ENCODE measurements at regions not wholly inside any gene's neighbourhood (a gene's known extent, or its start where the extent isn't known, plus 50 kb on each side); places are given as distances from the start of the nearest gene placed in this dataset.

GRCh38 chr2:239893236-239893515, 132.0 kb downstream of the NDUFA10 start:
- TF ChIP-seq, protein P1, sequence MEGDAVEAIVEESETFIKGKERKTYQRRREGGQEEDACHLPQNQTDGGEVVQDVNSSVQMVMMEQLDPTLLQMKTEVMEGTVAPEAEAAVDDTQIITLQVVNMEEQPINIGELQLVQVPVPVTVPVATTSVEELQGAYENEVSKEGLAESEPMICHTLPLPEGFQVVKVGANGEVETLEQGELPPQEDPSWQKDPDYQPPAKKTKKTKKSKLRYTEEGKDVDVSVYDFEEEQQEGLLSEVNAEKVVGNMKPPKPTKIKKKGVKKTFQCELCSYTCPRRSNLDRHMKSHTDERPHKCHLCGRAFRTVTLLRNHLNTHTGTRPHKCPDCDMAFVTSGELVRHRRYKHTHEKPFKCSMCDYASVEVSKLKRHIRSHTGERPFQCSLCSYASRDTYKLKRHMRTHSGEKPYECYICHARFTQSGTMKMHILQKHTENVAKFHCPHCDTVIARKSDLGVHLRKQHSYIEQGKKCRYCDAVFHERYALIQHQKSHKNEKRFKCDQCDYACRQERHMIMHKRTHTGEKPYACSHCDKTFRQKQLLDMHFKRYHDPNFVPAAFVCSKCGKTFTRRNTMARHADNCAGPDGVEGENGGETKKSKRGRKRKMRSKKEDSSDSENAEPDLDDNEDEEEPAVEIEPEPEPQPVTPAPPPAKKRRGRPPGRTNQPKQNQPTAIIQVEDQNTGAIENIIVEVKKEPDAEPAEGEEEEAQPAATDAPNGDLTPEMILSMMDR (IDR thresholded peaks at IDR 0.05): no peak
- no peak for TF ChIP-seq POLR2A (IDR thresholded peaks at IDR 0.05)

All from testis (tissue), 2 donors.